OCI-LY1 (cell line): ENCODE measurements at regions not wholly inside any gene's neighbourhood (a gene's known extent, or its start where the extent isn't known, plus 50 kb on each side); places are given as distances from the start of the nearest gene placed in this dataset.

ENCODE experiments used
- EZH2 ChIP-seq: fragments of 200-600 bp; sonication (generic), shearing (Covaris generic); IDR thresholded peaks from 2 replicates; pipeline ENCODE4 v1.8.0; 2017; ENCODE audit warnings: borderline replicate concordance, mixed run types, mild to moderate bottlenecking, antibody characterized with exemption, low read length, moderate library complexity, mixed read lengths
- TF ChIP-seq, protein P1 (sequence below): fragments of 200-600 bp; sonication (generic), shearing (Covaris generic); IDR thresholded peaks from 2 replicates; pipeline ENCODE4 v1.5.1; 2017; ENCODE audit warnings: mild to moderate bottlenecking, antibody characterized with exemption, low read length, moderate library complexity, mixed read lengths

DNA sequence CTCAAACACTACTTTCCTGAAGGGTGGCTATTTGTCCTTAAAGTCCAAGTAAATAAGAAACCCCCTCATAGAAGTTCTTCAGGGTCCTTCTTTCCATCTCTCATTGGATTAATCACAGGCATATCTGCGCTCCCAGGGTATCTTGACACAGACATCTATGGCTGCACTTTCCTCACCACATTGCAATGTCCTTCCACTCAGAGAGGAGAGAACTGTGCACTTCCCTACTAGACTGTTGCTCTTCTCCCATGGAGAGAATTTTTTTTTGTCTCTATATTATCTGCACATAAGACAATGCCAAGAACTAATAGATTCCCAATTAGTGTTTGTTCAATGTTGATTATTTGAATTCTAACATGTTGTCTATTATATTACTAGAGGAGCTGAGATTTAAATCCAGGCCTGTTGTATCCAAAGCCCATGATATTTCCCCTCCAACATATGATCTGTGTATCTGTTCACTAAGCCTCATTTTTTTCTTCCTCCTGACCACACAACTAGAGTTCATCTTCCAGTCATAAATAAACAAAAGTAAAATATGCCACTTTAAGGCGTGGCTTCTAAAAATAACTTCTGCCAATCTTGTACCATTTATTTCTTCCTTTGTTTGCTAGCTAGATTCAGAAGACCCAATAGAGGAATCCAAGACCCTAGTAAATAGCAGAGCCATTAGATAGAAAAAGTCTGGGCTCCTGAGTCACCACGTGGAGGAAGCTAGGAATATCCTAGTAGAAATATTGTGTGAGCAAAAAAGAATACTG lies 61.5 kb upstream of the FAM241A start:
- TF ChIP-seq, protein P1, sequence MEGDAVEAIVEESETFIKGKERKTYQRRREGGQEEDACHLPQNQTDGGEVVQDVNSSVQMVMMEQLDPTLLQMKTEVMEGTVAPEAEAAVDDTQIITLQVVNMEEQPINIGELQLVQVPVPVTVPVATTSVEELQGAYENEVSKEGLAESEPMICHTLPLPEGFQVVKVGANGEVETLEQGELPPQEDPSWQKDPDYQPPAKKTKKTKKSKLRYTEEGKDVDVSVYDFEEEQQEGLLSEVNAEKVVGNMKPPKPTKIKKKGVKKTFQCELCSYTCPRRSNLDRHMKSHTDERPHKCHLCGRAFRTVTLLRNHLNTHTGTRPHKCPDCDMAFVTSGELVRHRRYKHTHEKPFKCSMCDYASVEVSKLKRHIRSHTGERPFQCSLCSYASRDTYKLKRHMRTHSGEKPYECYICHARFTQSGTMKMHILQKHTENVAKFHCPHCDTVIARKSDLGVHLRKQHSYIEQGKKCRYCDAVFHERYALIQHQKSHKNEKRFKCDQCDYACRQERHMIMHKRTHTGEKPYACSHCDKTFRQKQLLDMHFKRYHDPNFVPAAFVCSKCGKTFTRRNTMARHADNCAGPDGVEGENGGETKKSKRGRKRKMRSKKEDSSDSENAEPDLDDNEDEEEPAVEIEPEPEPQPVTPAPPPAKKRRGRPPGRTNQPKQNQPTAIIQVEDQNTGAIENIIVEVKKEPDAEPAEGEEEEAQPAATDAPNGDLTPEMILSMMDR = no peak
- no peak for TF ChIP-seq EZH2
